T-cell (primary cell): ENCODE measurements at regions not wholly inside any gene's neighbourhood (a gene's known extent, or its start where the extent isn't known, plus 50 kb on each side); places are given as distances from the start of the nearest gene placed in this dataset.

Experiments
- ATAC-seq, 4 experiments: fragments of 200-7000 bp in 3 of 4; fragments of 150-1000 bp in 1 of 4; cut with Tn5 transposase; replicated peaks in 1 of 4; 1 replicate in 3 of 4; 2 replicates in 1 of 4; pipeline ENCODE4 v1.10.0; 2021; ENCODE audit warnings: moderate library complexity in 3 of 4, mild to moderate bottlenecking in 2 of 4, moderate number of reproducible peaks in 1 of 4
- CTCF ChIA-PET, 2 donors: fragments of 300-600 bp; sonication (Branson Sonifier 250); formaldehyde crosslinking; loops; one replicate each; lab custom pipeline; 2022; ENCODE audit warnings: antibody characterized with exemption in 2 of 2; lab: Charles Lee
- POLR2A ChIA-PET, 2 donors: fragments of 300-600 bp; sonication (Branson Sonifier 250); formaldehyde crosslinking; loops; one replicate each; lab custom pipeline; 2022; ENCODE audit warnings: antibody characterized with exemption in 2 of 2; lab: Charles Lee
- DNase-seq, 35 experiments: peaks; one replicate each; pipeline versions ENCODE4 v3.0.0 to v3.0.0-alpha.2; 2013 to 2023
- H3K27ac ChIP-seq: one replicate; pipeline ENCODE4 v1.5.1; 2013; ENCODE audit warnings: low read length
- H3K27me3 ChIP-seq, 2 experiments: replicated peaks in 1 of 2; 1 replicate in 1 of 2; 2 replicates in 1 of 2; pipeline versions ENCODE4 v1.6.1 to v1.7.0; 2013; ENCODE audit warnings: low read length in 1 of 2, mixed read lengths in 1 of 2; ENCODE audit not compliant: control insufficient read depth in 2 of 2, insufficient read depth in 2 of 2; ENCODE audit errors: extremely low read depth in 1 of 2
- H3K36me3 ChIP-seq, 2 donors: 1 replicate in 1 of 2; 2 replicates in 1 of 2; pipeline versions ENCODE4 v1.6.1 to v1.7.0; 2013; ENCODE audit warnings: low read length in 1 of 2; ENCODE audit not compliant: control insufficient read depth in 2 of 2, insufficient read depth in 1 of 2; ENCODE audit errors: extremely low read depth in 1 of 2
- H3K4me1 ChIP-seq, 2 experiments: 1 replicate in 1 of 2; 2 replicates in 1 of 2; pipeline versions ENCODE4 v1.6.1 to v1.7.0; 2013; ENCODE audit warnings: low read length in 2 of 2, mixed read lengths in 1 of 2; ENCODE audit not compliant: insufficient read depth in 2 of 2, control insufficient read depth in 1 of 2; ENCODE audit errors: extremely low read depth in 1 of 2
- H3K4me3 ChIP-seq, 2 donors: 1 replicate in 1 of 2; 2 replicates in 1 of 2; pipeline versions ENCODE4 v1.5.1 to v1.7.0; 2013; ENCODE audit warnings: mild to moderate bottlenecking in 2 of 2, low read length in 1 of 2, moderate library complexity in 1 of 2; ENCODE audit not compliant: control insufficient read depth in 1 of 2; ENCODE audit errors: extremely low read depth in 1 of 2
- H3K9me3 ChIP-seq: 2 replicates; pipeline ENCODE4 v1.7.0; 2013
- H3K27ac Mint-ChIP-seq, 2 donors: one replicate each; pipeline ENCODE4 v1.8.0; 2020 to 2021; ENCODE audit warnings: mild to moderate bottlenecking in 2 of 2, mixed read lengths in 2 of 2
- H3K27me3 Mint-ChIP-seq, 2 donors: one replicate each; pipeline ENCODE4 v1.8.0; 2021 to 2022; ENCODE audit warnings: mixed read lengths in 2 of 2
- H3K36me3 Mint-ChIP-seq: one replicate; pipeline ENCODE4 v1.8.0; 2021; ENCODE audit warnings: mixed read lengths
- H3K4me1 Mint-ChIP-seq, 3 donors: one replicate each; pipeline ENCODE4 v1.8.0; 2020 to 2022; ENCODE audit warnings: mixed read lengths in 3 of 3, mild to moderate bottlenecking in 1 of 3
- H3K4me3 Mint-ChIP-seq, 3 donors: one replicate each; pipeline ENCODE4 v1.8.0; 2020 to 2022; ENCODE audit warnings: mild to moderate bottlenecking in 3 of 3, mixed read lengths in 3 of 3, moderate library complexity in 3 of 3
- H3K9me3 Mint-ChIP-seq, 3 donors: one replicate each; pipeline ENCODE4 v1.8.0; 2020 to 2022; ENCODE audit warnings: mixed read lengths in 3 of 3
- WGBS: methylation state at CpG from one replicate; pipeline ENCODE4 v1.1.5; 2013; ENCODE audit warnings: missing lambda C conversion rate; ENCODE audit not compliant: insufficient coverage; 5-methylcytosine and 5-hydroxymethylcytosine counted together

- no peak for ATAC-seq
- no peaks in the 10 kb centered on the region for H3K36me3 ChIP-seq
- H3K27ac ChIP-seq: no peak overlapping the region
- no peak overlapping the region for H3K27ac Mint-ChIP-seq
- ChIA-PET POLR2A (no interaction called here), CTCF (no interaction called here)
- H3K27me3 Mint-ChIP-seq: peaks cover 8 to 9% of the 10 kb centered on the region in 2 donors
- WGBS: 40% methylated on average over 1 of the region's 4 CpGs
- no peaks in the 10 kb centered on the region for H3K36me3 Mint-ChIP-seq
- H3K9me3 Mint-ChIP-seq: no peaks in the 10 kb centered on the region
- H3K27me3 ChIP-seq: peaks cover 0 to 5% of the 10 kb centered on the region in 2 experiments
- no peaks in the 10 kb centered on the region for H3K9me3 ChIP-seq
- H3K4me3 Mint-ChIP-seq: no peak overlapping the region
- no peaks in the 10 kb centered on the region for H3K4me1 Mint-ChIP-seq
- H3K4me3 ChIP-seq: no peak overlapping the region
- no peaks in the 10 kb centered on the region for H3K4me1 ChIP-seq
- DNase-seq: no peak
Observed at GRCh38 chr5:61701877-61702602, 370.0 kb downstream of the ZSWIM6 start.

GRCh38 chr5:61702784-61703183 is 370.7 kb downstream of the ZSWIM6 start:
- Histone ChIP-seq H3K9me3 (no peaks in the 10 kb centered on the region), H3K36me3 (no peaks in the 10 kb centered on the region), H3K4me3 (no peak overlapping the region), H3K27me3 (peaks cover 0 to 5% of the 10 kb centered on the region in 2 experiments), H3K4me1 (no peaks in the 10 kb centered on the region), H3K27ac (no peak overlapping the region)
- ChIA-PET POLR2A (no interaction called here), CTCF (no interaction called here)
- H3K4me1 Mint-ChIP-seq: no peaks in the 10 kb centered on the region
- 71% methylated on average over 1 of the region's 2 CpGs for WGBS
- no peak for ATAC-seq
- no peak for DNase-seq
- peaks cover 8 to 9% of the 10 kb centered on the region in 2 donors for H3K27me3 Mint-ChIP-seq
- H3K9me3 Mint-ChIP-seq: no peaks in the 10 kb centered on the region
- no peak overlapping the region for H3K27ac Mint-ChIP-seq
- H3K4me3 Mint-ChIP-seq: no peak overlapping the region
- H3K36me3 Mint-ChIP-seq: no peaks in the 10 kb centered on the region

DNA sequence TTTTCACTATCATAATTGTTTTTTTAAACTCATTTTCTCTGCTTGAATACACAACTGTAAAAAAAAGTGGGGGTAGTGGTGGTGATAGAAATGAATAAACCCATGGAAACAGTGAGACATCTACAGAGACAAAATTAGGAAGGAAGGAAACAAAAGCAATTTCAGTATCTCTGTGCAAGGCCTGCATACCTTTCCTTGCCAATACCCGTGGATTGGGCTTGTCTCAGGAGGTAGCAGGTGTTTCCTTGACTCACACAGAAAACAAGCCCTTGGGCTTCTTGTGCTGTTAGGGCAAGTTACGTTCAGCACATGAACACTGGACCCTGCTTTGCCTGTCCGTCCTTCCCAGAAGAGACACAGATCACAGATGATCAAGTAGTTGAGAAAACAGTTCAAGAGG is 372.2 kb downstream of the ZSWIM6 start:
- POLR2A ChIA-PET: no interaction called here
- H3K27me3 Mint-ChIP-seq: peaks cover 8 to 9% of the 10 kb centered on the region in 2 donors

DNA sequence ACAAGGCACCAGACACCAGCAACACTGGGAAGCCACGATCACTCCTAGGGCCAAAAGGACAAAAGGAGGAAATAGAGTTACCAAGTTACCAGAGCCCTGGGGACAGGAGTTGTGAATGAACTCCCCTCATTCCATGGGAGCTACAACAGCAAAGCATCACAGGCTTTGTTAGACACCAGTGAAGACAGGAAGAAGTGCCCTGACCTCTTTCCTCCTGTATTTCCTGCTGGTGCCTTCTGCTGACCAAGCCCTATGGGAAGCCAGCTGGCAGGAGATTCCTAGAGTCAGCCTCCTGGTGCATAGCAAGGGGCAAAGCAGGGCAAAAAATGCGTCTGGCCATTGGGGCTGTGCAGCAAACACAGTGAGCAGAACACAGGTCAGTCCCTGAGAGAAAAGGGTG is 374.7 kb downstream of the ZSWIM6 start:
- WGBS: 88% methylated on average over 2 of the region's 2 CpGs
- Mint-ChIP-seq H3K4me3 (no peak overlapping the region), H3K36me3 (no peaks in the 10 kb centered on the region), H3K9me3 (peaks cover 4 to 11% (median 5%) of the 10 kb centered on the region in 3 donors), H3K27ac (no peak overlapping the region), H3K27me3 (peaks cover 6 to 8% of the 10 kb centered on the region in 2 donors), H3K4me1 (no peaks in the 10 kb centered on the region)
- ATAC-seq (no peak), DNase-seq (no peak)
- POLR2A ChIA-PET: no interaction called here
- no peak overlapping the region for H3K27ac ChIP-seq
- H3K4me3 ChIP-seq: no peak overlapping the region
- H3K4me1 ChIP-seq: no peaks in the 10 kb centered on the region
- H3K9me3 ChIP-seq: no peaks in the 10 kb centered on the region
- H3K36me3 ChIP-seq: no peaks in the 10 kb centered on the region
- peaks cover 0 to 3% of the 10 kb centered on the region in 2 experiments for H3K27me3 ChIP-seq
- CTCF ChIA-PET: no interaction called here

More for the DNA sequence above, 372.2 kb downstream of the ZSWIM6 start:
- H3K36me3 ChIP-seq: no peaks in the 10 kb centered on the region
- H3K27me3 ChIP-seq: peaks cover 0 to 3% of the 10 kb centered on the region in 2 experiments
- Mint-ChIP-seq H3K27ac (no peak overlapping the region), H3K4me1 (no peaks in the 10 kb centered on the region), H3K9me3 (peaks cover 0 to under 1% (median 0%) of the 10 kb centered on the region in 3 donors), H3K4me3 (no peak overlapping the region), H3K36me3 (no peaks in the 10 kb centered on the region)
- no peaks in the 10 kb centered on the region for H3K4me1 ChIP-seq
- 20% methylated on average over 2 of the region's 3 CpGs for WGBS
- no peak overlapping the region for H3K4me3 ChIP-seq
- ATAC-seq (no peak), DNase-seq (no peak)
- H3K27ac ChIP-seq: no peak overlapping the region
- no peaks in the 10 kb centered on the region for H3K9me3 ChIP-seq
- CTCF ChIA-PET: no interaction called here

DNA sequence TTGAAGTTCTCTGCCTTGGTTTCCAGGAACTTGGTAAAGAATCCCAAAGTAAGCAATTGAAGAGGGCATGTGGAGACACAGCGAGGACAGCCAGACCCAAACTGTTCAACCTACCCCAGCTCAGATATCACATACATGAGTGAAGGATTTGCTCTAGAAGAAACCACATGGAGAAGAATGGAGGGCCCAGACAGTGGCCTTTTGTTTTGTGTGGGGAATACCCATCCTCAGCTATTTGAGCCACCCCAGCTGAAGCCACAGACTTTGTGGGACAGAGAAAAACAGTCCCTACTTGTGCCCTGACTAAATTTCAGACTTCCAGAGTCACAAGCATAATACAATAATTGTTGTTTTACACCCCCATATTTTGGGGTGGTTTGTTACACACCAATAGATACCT is 387.1 kb downstream of the ZSWIM6 start:
- H3K27me3 Mint-ChIP-seq: peaks cover 13 to 16% of the 10 kb centered on the region in 2 donors
- Histone ChIP-seq H3K4me3 (no peak overlapping the region), H3K36me3 (no peaks in the 10 kb centered on the region), H3K9me3 (no peaks in the 10 kb centered on the region), H3K27ac (no peak overlapping the region), H3K27me3 (no peaks in the 10 kb centered on the region), H3K4me1 (no peaks in the 10 kb centered on the region)
- no peaks in the 10 kb centered on the region for H3K4me1 Mint-ChIP-seq
- ChIA-PET POLR2A (no interaction called here), CTCF (no interaction called here)
- H3K27ac Mint-ChIP-seq: no peak overlapping the region
- no peaks in the 10 kb centered on the region for H3K36me3 Mint-ChIP-seq
- no CpG with 5 or more reads among the region's 1 CpG for WGBS
- DNase-seq (no peak), ATAC-seq (no peak)
- H3K4me3 Mint-ChIP-seq: no peak overlapping the region
- H3K9me3 Mint-ChIP-seq: peaks cover 3 to 13% (median 11%) of the 10 kb centered on the region in 3 donors

DNA sequence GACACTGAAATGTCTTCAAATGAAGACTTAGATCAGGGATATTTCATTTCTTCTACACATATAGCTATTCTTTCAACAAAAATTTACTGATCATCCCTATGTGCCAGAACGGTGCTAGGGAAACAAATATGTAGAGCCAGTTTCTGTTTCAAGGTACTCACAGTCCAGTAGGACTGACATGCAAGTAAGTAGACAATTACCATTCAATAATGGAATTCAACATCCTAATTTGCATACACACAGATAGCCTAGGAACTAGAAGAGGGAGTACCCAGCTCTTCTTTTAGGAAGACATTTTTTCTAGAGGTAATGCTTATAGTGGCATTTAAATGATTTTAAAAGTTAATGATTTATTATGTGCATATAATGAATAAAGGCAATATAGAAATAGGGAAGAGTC is 388.8 kb downstream of the ZSWIM6 start:
- Histone ChIP-seq H3K9me3 (no peaks in the 10 kb centered on the region), H3K4me3 (no peak overlapping the region), H3K4me1 (no peaks in the 10 kb centered on the region), H3K27ac (no peak overlapping the region), H3K36me3 (no peaks in the 10 kb centered on the region), H3K27me3 (no peaks in the 10 kb centered on the region)
- Mint-ChIP-seq H3K9me3 (peaks cover 3 to 13% (median 11%) of the 10 kb centered on the region in 3 donors), H3K27ac (no peak overlapping the region), H3K4me1 (no peaks in the 10 kb centered on the region), H3K27me3 (peaks cover 14 to 21% of the 10 kb centered on the region in 2 donors), H3K4me3 (no peak overlapping the region), H3K36me3 (no peaks in the 10 kb centered on the region)
- 100% methylated on average over 1 of the region's 1 CpG for WGBS
- CTCF ChIA-PET: no interaction called here
- DNase-seq: no peak
- POLR2A ChIA-PET: no interaction called here
- ATAC-seq: no peak
